GM12878 (cell line): ENCODE measurements at regions not wholly inside any gene's neighbourhood (a gene's known extent, or its start where the extent isn't known, plus 50 kb on each side); places are given as distances from the start of the nearest gene placed in this dataset.

ENCODE experiments used
- ATAC-seq: fragments of 200-7000 bp; cut with Tn5 transposase; 3 replicates; pipeline ENCODE4 v1.9.1; 2020; ENCODE audit warnings: mild to moderate bottlenecking, moderate library complexity
- BruUV-seq: library from RNA; stranded (reverse); fragments of 400-500 nt; replicated peaks from 2 replicates; lab custom pipeline; 2021; lab: Mats Ljungman, UMichigan
- CTCF ChIA-PET: fragments of 300-600 bp; sonication (Branson Sonifier 250); formaldehyde crosslinking; extraction: SDS; loops from one replicate; lab custom pipeline; 2021; ENCODE audit warnings: inconsistent platforms; lab: Yijun Ruan, JAX
- POLR2A ChIA-PET: fragments of 350-600 bp; formaldehyde crosslinking; extraction: SDS; loops from one replicate; lab custom pipeline; 2021; ENCODE audit warnings: inconsistent platforms; lab: Charles Lee
- RAD21 ChIA-PET: fragments of 300-600 bp; sonication (Branson Sonifier 250); formaldehyde crosslinking; loops from one replicate; lab custom pipeline; 2023; ENCODE audit warnings: antibody characterized with exemption; ENCODE audit not compliant: unreplicated experiment; lab: Charles Lee
- SMC1A ChIA-PET: fragments of 300-600 bp; sonication (Branson Sonifier 250); formaldehyde crosslinking; loops from one replicate; lab custom pipeline; 2023; ENCODE audit not compliant: unreplicated experiment, uncharacterized antibody; lab: Charles Lee
- DNase-seq: peaks from one replicate; pipeline ENCODE4 v3.0.0-alpha.2; 2011; ENCODE audit warnings: low read depth, low spot score
- FAIRE-seq: peaks from 3 replicates; lab custom pipeline; 2011; peaks lifted over from hg19 to GRCh38; lab: Jason Lieb, UNC
- H2AFZ ChIP-seq: 2 replicates; pipeline ENCODE4 v1.6.0; 2011; ENCODE audit warnings: low read depth, low read length, control low read depth; ENCODE audit not compliant: control insufficient read depth
- H3K27ac ChIP-seq: 2 replicates; pipeline ENCODE4 v1.5.1; 2011; ENCODE audit warnings: control low read depth; ENCODE audit not compliant: control insufficient read depth, insufficient read depth
- H3K27me3 ChIP-seq, 2 experiments: replicated peaks in 1 of 2; 2 replicates each; pipeline versions ENCODE4 v1.6.0 to v1.6.1; 2011; ENCODE audit warnings: low read length in 1 of 2; ENCODE audit not compliant: control insufficient read depth in 2 of 2, insufficient read depth in 2 of 2
- H3K36me3 ChIP-seq, 2 experiments: 2 replicates each; pipeline ENCODE4 v1.5.1; 2011; ENCODE audit warnings: low read length in 1 of 2; ENCODE audit not compliant: control insufficient read depth in 2 of 2, insufficient read depth in 2 of 2
- H3K4me1 ChIP-seq: 2 replicates; pipeline ENCODE4 v1.6.1; 2011; ENCODE audit warnings: mild to moderate bottlenecking, low read length, moderate library complexity, mixed read lengths; ENCODE audit not compliant: control insufficient read depth, insufficient read depth
- H3K4me2 ChIP-seq: 2 replicates; pipeline ENCODE4 v1.6.0; 2011; ENCODE audit warnings: control low read depth; ENCODE audit not compliant: control insufficient read depth, insufficient read depth
- H3K4me3 ChIP-seq: fragments of 200-600 bp; sonication (generic); 2 replicates; pipeline ENCODE4 v1.5.1; 2016
- H3K79me2 ChIP-seq: 2 replicates; pipeline ENCODE4 v1.6.0; 2011; ENCODE audit warnings: low read length; ENCODE audit not compliant: control insufficient read depth, insufficient read depth
- H3K9ac ChIP-seq: 2 replicates; pipeline ENCODE4 v1.8.0; 2011; ENCODE audit warnings: low read length, control low read depth, mixed read lengths; ENCODE audit not compliant: control insufficient read depth, insufficient read depth
- H3K9me3 ChIP-seq: replicated peaks from 3 replicates; pipeline ENCODE4 v1.5.1; 2011; ENCODE audit warnings: mild to moderate bottlenecking, low read length; ENCODE audit not compliant: control insufficient read depth, insufficient read depth
- H4K20me1 ChIP-seq: 2 replicates; pipeline ENCODE4 v1.6.0; 2011; ENCODE audit not compliant: control insufficient read depth, insufficient read depth
- BCL3 ChIP-seq: IDR thresholded peaks from 2 replicates; pipeline ENCODE4 v1.6.1; 2011; ENCODE audit warnings: borderline replicate concordance, low read depth, mild to moderate bottlenecking, moderate library complexity, low read length; ENCODE audit not compliant: insufficient read depth, poor library complexity, severe bottlenecking
- CBX5 ChIP-seq: sonication (generic); IDR thresholded peaks from 2 replicates; pipeline ENCODE4 v1.6.1; 2016; ENCODE audit warnings: low read depth, moderate library complexity, mild to moderate bottlenecking, inconsistent platforms
- E4F1 ChIP-seq: fragments of 450-650 bp; IDR thresholded peaks from 2 replicates; pipeline ENCODE4 v1.6.1; 2018; ENCODE audit warnings: borderline replicate concordance, mild to moderate bottlenecking; ENCODE audit not compliant: partially characterized antibody
- GATAD2B ChIP-seq: fragments of 450-650 bp; conservative IDR thresholded peaks from 2 replicates; pipeline ENCODE4 v1.6.1; 2017; ENCODE audit warnings: low read depth, mild to moderate bottlenecking, moderate library complexity
- HCFC1 ChIP-seq: fragments of 150-350 bp; IDR thresholded peaks from 2 replicates; pipeline ENCODE4 v1.6.1; 2014; ENCODE audit warnings: low read length
- POLR2A ChIP-seq: IDR thresholded peaks from 2 replicates; pipeline ENCODE4 v1.6.1; 2011; ENCODE audit warnings: low read depth, mild to moderate bottlenecking, low read length
- RCOR1 ChIP-seq: conservative IDR thresholded peaks from 2 replicates; pipeline ENCODE4 v1.6.1; 2012; ENCODE audit warnings: low read depth, low read length, improper control_type of control experiment
- RELA ChIP-seq: fragments of 450-650 bp; IDR thresholded peaks from 2 replicates; pipeline ENCODE4 v1.8.0; 2014; ENCODE audit warnings: borderline replicate concordance; ENCODE audit not compliant: partially characterized antibody
- SIN3A ChIP-seq: IDR thresholded peaks from 2 replicates; pipeline ENCODE4 v1.6.1; 2012; ENCODE audit warnings: low read depth, low read length, improper control_type of control experiment
- SPI1 ChIP-seq: IDR thresholded peaks from 2 replicates; pipeline ENCODE4 v1.6.1; 2011; ENCODE audit warnings: low read depth, mild to moderate bottlenecking, low read length, moderate library complexity, borderline replicate concordance; ENCODE audit not compliant: insufficient read depth
- ZBTB40 ChIP-seq: fragments of 450-650 bp; IDR thresholded peaks from 2 replicates; pipeline ENCODE4 v1.6.1; 2016; ENCODE audit warnings: mild to moderate bottlenecking, moderate library complexity, borderline replicate concordance
- WGBS: methylation state at CpG from one replicate; pipeline ENCODE4 v1.1.6; 2016; ENCODE audit warnings: low lambda C conversion rate; ENCODE audit not compliant: insufficient replicate concordance, insufficient coverage; ENCODE audit errors: missing lambda C conversion rate; 5-methylcytosine and 5-hydroxymethylcytosine counted together
- in situ Hi-C: fragments of 300-500 bp; cut with MboI; formaldehyde crosslinking; loops from 9 replicates; pipeline ENCODE4 v1.14.3; 2018; ENCODE audit warnings: mixed read lengths
- intact Hi-C: fragments of 100-400 bp; cut with micrococcal nuclease; formaldehyde crosslinking; loops from one replicate; pipeline ENCODE4 v1.14.2; 2022; ENCODE audit not compliant: unreplicated experiment

GRCh38 chr15:87730706-87731105 is 525.8 kb downstream of the NTRK3 start (continued):
- no peak for TF ChIP-seq SPI1

GRCh38 chr15:87728998-87729397 is 527.5 kb downstream of the NTRK3 start:
- WGBS = 0% methylated on average over 2 of the region's 2 CpGs
- ChIA-PET SMC1A (no interaction called here), RAD21 (no interaction called here), POLR2A (no interaction called here), CTCF (no interaction called here)
- no peak overlapping the region for H3K27ac ChIP-seq
- TF ChIP-seq HCFC1 (no peak), SIN3A (no peak), POLR2A (no peak), GATAD2B (no peak), ZBTB40 (no peak), E4F1 (no peak), BCL3 (no peak), RCOR1 (no peak), CBX5 (no peak), RELA (no peak)
- ATAC-seq (no peak), FAIRE-seq (no peak), DNase-seq (no peak)
- no peaks in the 10 kb centered on the region for H4K20me1 ChIP-seq
- no peaks in the 10 kb centered on the region for H3K27me3 ChIP-seq
- BruUV-seq = no TSS peak
- H3K9ac ChIP-seq = no peak overlapping the region
- no peaks in the 10 kb centered on the region for H3K4me1 ChIP-seq
- intact Hi-C loops (no loop called here), in situ Hi-C loops (no loop called here)
- no peaks in the 10 kb centered on the region for H3K9me3 ChIP-seq
- H2AFZ ChIP-seq = no peak overlapping the region
- H3K4me2 ChIP-seq = no peak overlapping the region
- no peaks in the 10 kb centered on the region for H3K36me3 ChIP-seq
- no peak overlapping the region for H3K4me3 ChIP-seq
- H3K79me2 ChIP-seq = no peaks in the 10 kb centered on the region
